ENCODE measurements at regions not wholly inside any gene's neighbourhood (a gene's known extent, or its start where the extent isn't known, plus 50 kb on each side); places are given as distances from the start of the nearest gene placed in this dataset.

DNA sequence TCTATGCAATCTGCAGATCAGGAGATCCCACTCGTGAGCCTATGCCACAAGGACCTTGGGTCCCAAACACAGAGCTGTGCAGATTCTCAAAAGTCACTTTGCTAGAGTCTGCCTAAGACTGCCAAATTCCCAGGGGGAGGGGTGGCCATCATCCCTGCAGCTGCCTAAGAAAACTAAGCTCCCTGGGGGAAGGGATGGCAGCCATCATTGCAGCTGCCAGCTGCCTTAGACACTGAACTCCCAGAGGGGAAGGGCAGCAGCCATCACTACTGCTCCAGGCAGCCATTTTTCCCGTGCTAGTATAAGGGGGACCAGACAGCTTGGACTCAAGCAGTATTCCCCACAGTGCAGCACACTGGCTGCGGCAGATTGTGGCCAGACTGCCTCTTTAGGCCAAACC, 156.9 kb downstream of the NKX6-1 start:
- ATAC-seq (ENCODE audit: low read depth) (no peak), DNase-seq (no peak)
- Histone ChIP-seq H2BK5ac (ENCODE audit: low read depth, low read length, poor library complexity, severe bottlenecking) (no peak overlapping the region), H4K20me1 (ENCODE audit: insufficient read depth, low read length) (no peaks in the 10 kb centered on the region), H3K4me2 (ENCODE audit: low read depth, low read length) (no peak overlapping the region), H4K8ac (ENCODE audit: low read depth in 2 of 2, low read length in 2 of 2) (no peak overlapping the region), H3K9me3 (ENCODE audit: control insufficient read depth, insufficient read depth, low read length) (peaks cover 4% of the 10 kb centered on the region; the same call in 1 of the 2 replicates), H3K4ac (ENCODE audit: low read depth, low read length) (no peak overlapping the region), H3K4me1 (ENCODE audit: control insufficient read depth, insufficient read depth, low read length) (no peaks in the 10 kb centered on the region), H4K91ac (ENCODE audit: insufficient read depth, low read depth, low read length) (no peak overlapping the region), H3K14ac (replicated peaks; ENCODE audit: low read depth, low read length) (no peak overlapping the region), H3K36me3 (ENCODE audit: control insufficient read depth, insufficient read depth, low read length) (no peaks in the 10 kb centered on the region), H2BK120ac (ENCODE audit: low read depth, low read length) (no peak overlapping the region), H3K23ac (ENCODE audit: low read depth, low read length) (no peak overlapping the region), H2BK15ac (ENCODE audit: low read depth, low read length) (no peak overlapping the region), H3K9me1 (ENCODE audit: insufficient read depth, low read length) (no peaks in the 10 kb centered on the region), H3K18ac (ENCODE audit: low read depth, low read length) (no peak overlapping the region), H3K4me3 (ENCODE audit: insufficient read depth, low read depth, low read length) (no peak overlapping the region), H2AK9ac (replicated peaks; ENCODE audit: low read depth, low read length, poor library complexity) (no peak overlapping the region), H2BK20ac (ENCODE audit: low read depth, low read length) (no peak overlapping the region), H3K79me1 (ENCODE audit: low read depth in 1 of 2, low read length in 2 of 2) (no peaks in the 10 kb centered on the region), H2AK5ac (ENCODE audit: low read depth, low read length) (no peak overlapping the region), H3K56ac (ENCODE audit: extremely low read depth, insufficient read depth, low read length) (no peak overlapping the region), H3K27ac (ENCODE audit: insufficient read depth, low read length) (no peak overlapping the region), H3K9ac (ENCODE audit: low read depth, low read length) (no peak overlapping the region), H2AFZ (replicated peaks; ENCODE audit: low read length, poor library complexity) (no peak overlapping the region), H3K27me3 (ENCODE audit: control insufficient read depth, insufficient read depth, low read length) (no peaks in the 10 kb centered on the region), H4K5ac (ENCODE audit: low read depth, low read length) (no peak overlapping the region)
- WGBS, 2 experiments (ENCODE audit: extremely low coverage in 2 of 2, insufficient read length in 1 of 2): no CpG with 5 or more reads among the region's 3 CpGs
- POLR2A ChIA-PET (ENCODE audit: unreplicated experiment): no interaction called here
- dilution Hi-C loops (cut with HindIII; ENCODE audit: low sequenced_read_pairs, unreplicated experiment): no loop called here
- TF ChIP-seq RAD21 (IDR thresholded peaks at IDR 0.05; ENCODE audit: low read length): no peak
- no peak for TF ChIP-seq MXI1 (IDR thresholded peaks at IDR 0.05; ENCODE audit: borderline replicate concordance, low read depth, low read length)
- no peak for TF ChIP-seq CEBPB (IDR thresholded peaks at IDR 0.05; ENCODE audit: low read depth, low read length)
- no peak for TF ChIP-seq MAFK (IDR thresholded peaks at IDR 0.05; ENCODE audit: low read depth, low read length)
- TF ChIP-seq RFX5 (IDR thresholded peaks at IDR 0.05; ENCODE audit: low read depth, low read length): no peak
- no peak for TF ChIP-seq SMC3 (IDR thresholded peaks at IDR 0.05; ENCODE audit: low read depth, low read length)
- in situ Hi-C loops (cut with MboI; ENCODE audit: low sequenced_read_pairs): no loop called here
- CTCF ChIA-PET: no interaction called here
- BruUV-seq (replicated peaks): no TSS peak
- intact Hi-C loops (cut with micrococcal nuclease): no loop called here

Measured in IMR-90 (cell line).